ENCODE measurements at regions not wholly inside any gene's neighbourhood (a gene's known extent, or its start where the extent isn't known, plus 50 kb on each side); places are given as distances from the start of the nearest gene placed in this dataset.

- TF ChIP-seq POLR2A (IDR thresholded peaks at IDR 0.05), result no peak
- TF ChIP-seq, protein P1, sequence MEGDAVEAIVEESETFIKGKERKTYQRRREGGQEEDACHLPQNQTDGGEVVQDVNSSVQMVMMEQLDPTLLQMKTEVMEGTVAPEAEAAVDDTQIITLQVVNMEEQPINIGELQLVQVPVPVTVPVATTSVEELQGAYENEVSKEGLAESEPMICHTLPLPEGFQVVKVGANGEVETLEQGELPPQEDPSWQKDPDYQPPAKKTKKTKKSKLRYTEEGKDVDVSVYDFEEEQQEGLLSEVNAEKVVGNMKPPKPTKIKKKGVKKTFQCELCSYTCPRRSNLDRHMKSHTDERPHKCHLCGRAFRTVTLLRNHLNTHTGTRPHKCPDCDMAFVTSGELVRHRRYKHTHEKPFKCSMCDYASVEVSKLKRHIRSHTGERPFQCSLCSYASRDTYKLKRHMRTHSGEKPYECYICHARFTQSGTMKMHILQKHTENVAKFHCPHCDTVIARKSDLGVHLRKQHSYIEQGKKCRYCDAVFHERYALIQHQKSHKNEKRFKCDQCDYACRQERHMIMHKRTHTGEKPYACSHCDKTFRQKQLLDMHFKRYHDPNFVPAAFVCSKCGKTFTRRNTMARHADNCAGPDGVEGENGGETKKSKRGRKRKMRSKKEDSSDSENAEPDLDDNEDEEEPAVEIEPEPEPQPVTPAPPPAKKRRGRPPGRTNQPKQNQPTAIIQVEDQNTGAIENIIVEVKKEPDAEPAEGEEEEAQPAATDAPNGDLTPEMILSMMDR (IDR thresholded peaks at IDR 0.05), result no peak
Measured at GRCh38 chr3:63004448-63004847, 129.2 kb upstream of the CADPS start.

Measured in heart left ventricle (tissue), 13 donors.